Lower leg skin (tissue), 4 donors: ENCODE measurements at regions not wholly inside any gene's neighbourhood (a gene's known extent, or its start where the extent isn't known, plus 50 kb on each side); places are given as distances from the start of the nearest gene placed in this dataset.

Experiments
- DNase-seq, 2 donors: peaks; one replicate each; pipeline ENCODE4 v3.0.0-alpha.2; 2019; ENCODE audit warnings: low spot score in 2 of 2
- H3K4me3 ChIP-seq: fragments of 200-600 bp; sonication (generic); 2 replicates; pipeline ENCODE4 v1.5.1; 2017; ENCODE audit warnings: mild to moderate bottlenecking, low read depth; ENCODE audit not compliant: poor library complexity, severe bottlenecking
- CTCF ChIP-seq, 3 donors: fragments of 450-650 bp; IDR thresholded peaks; one replicate each; pipeline ENCODE4 v1.5.1; 2016; ENCODE audit warnings: antibody characterized with exemption in 3 of 3, mild to moderate bottlenecking in 3 of 3, moderate library complexity in 2 of 3
- POLR2A ChIP-seq, 2 donors: fragments of 450-650 bp; IDR thresholded peaks; one replicate each; pipeline ENCODE4 v1.6.1; 2016 to 2017; ENCODE audit warnings: antibody characterized with exemption in 2 of 2, mild to moderate bottlenecking in 1 of 2, moderate library complexity in 1 of 2
- WGBS, 2 donors: methylation state at CpG; one replicate each; pipeline ENCODE4 v1.1.5; 2018; 5-methylcytosine and 5-hydroxymethylcytosine counted together
- intact Hi-C: fragments of 100-400 bp; cut with DNase I; formaldehyde crosslinking; loops from one replicate; pipeline ENCODE4 v1.15.0; 2023; ENCODE audit warnings: low total_unique reads

DNA sequence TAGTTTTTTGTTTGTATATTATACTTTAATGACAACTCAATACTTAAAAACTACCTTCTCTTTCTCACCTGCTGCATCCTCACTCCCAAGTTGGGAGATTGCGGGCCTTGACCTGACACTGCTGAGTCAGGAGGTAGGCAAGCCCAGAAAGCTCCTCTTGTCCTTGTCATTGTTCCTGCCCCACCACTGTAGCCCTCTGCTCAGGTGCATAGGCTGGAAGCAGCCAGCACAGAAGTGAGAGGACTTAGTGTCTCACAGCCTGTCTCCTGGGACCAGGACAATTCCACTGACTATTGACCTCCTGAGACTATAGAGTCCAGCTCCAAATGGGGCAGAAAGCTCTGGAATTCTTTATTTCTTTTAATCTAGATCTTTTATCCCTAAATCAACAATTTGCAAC is 123.5 kb upstream of the NDP start:
- H3K4me3 ChIP-seq: no peak overlapping the region
- WGBS, 2 donors: 94 to 100% methylated on average over 1 of the region's 1 CpG
- TF ChIP-seq CTCF (IDR thresholded peaks at IDR 0.05) (no peak), POLR2A (IDR thresholded peaks at IDR 0.05) (no peak)
- no peak for DNase-seq
- intact Hi-C loops: no loop called here

DNA sequence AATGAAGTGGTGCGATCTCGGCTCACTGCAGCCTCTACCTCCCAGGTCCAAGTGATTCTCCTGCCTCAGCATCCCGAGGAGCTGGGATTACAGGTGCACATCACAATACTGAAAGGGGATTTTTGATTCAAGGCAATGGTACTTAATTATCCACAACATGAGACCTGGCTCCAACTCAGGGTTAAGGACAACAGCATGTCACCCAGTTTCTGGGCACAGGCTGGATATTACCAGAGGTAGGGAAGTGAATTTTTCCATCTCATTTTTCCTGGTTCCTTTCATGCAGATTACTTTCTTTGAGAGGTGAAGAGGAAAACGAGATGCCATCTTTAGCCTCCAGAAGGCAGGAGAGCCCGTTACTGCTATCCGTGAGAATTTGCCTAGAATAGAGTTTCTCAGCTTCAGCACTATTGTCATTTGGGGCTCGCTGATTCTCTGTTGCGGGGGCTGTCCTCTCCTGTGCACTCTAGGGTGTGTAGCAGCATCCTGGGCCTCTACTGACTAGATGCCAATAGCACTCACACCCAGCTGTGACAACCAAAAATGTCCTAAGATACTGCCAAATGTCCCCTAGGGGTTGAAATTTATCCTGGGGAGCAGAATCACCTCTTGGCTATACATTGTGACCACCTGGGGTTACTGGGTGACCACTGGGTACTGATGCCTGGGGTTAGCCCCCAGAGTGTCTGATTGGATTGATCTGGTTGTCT is 121.8 kb upstream of the NDP start:
- no peak for DNase-seq
- intact Hi-C loops: no loop called here
- TF ChIP-seq CTCF (IDR thresholded peaks at IDR 0.05) (no peak), POLR2A (IDR thresholded peaks at IDR 0.05) (no peak)
- no peak overlapping the region for H3K4me3 ChIP-seq
- WGBS, 2 donors: 78 to 92% methylated on average over 7 to 8 of the region's 8 CpGs

DNA sequence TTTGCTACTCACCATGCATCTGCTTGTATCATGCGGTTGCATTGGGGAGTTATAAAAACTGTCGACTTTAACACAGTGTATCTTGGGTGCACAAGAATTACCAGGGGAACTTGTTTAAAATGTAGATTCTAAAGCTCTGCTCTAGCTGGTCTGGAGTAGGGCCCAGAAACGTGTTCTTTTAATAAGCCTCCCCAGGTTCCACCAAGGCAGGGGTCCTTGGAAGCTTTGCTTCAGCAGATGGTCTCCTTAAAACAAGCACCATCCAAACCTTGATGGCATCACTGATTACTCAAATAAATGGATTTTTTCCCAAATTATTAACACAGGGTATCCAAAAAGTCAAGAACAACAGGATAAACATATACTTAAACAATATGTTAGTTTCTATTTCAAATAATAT is 120.2 kb upstream of the NDP start:
- 76 to 84% methylated on average over 3 of the region's 3 CpGs for WGBS, 2 donors
- H3K4me3 ChIP-seq: no peak overlapping the region
- DNase-seq: no peak
- TF ChIP-seq CTCF (IDR thresholded peaks at IDR 0.05) (no peak), POLR2A (IDR thresholded peaks at IDR 0.05) (no peak)
- intact Hi-C loops: no loop called here

DNA sequence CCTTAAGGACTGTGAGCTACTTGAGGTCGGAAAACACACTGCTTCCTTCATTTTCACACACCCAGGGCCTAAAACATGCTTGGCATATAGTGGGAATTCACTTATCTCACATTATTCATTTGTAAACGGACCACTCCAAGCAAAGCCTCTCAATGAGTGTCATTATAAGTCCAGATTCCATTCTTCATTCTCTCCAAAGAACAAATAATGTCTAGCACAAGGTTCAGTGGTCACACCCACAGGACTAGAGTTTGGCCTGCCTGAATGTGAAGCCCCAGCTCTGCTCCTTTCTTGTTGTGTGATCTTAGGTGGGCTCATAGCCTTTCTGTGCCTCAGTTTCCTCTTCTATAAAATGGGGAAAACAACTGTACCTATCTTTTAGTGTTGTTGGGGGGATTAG is 119.6 kb upstream of the NDP start:
- no peak for TF ChIP-seq CTCF (IDR thresholded peaks at IDR 0.05)
- no peak for TF ChIP-seq POLR2A (IDR thresholded peaks at IDR 0.05)
- 57 to 74% methylated on average over 2 of the region's 2 CpGs for WGBS, 2 donors
- no peak for DNase-seq
- H3K4me3 ChIP-seq: no peak overlapping the region
- intact Hi-C loops: no loop called here

DNA sequence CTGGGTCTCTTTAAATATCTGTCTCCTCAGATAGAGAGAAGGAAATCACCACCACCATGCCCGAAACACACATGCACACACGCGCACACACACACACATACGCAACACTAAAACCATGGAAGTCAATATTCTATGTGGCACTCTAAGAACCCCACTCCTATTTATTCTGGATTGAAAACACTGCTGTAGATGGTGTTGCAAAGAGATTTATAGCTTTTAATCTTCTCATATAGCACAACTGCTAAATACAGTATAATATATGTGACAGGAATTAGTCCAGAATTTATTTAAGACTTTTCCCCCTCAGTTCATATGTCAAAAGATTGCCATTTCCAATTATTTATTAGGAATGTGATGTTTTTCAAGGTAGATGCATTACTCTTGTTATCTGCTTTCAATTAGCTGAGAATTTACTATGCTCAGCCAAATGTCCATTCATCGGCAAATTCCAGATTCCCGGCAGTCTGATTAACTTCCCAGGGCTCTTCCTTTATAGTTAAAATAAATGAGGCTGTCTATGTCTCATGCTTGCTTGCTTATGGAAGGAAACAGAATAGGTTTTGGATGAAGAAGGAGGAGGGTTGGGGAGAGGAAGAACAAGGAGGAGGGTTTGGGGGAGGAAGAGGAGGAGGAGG is 115.4 kb upstream of the NDP start:
- WGBS, 2 donors: 83 to 90% methylated on average over 6 of the region's 6 CpGs
- intact Hi-C loops: no loop called here
- DNase-seq: no peak
- H3K4me3 ChIP-seq: no peak overlapping the region
- TF ChIP-seq POLR2A (IDR thresholded peaks at IDR 0.05) (no peak), CTCF (IDR thresholded peaks at IDR 0.05) (no peak)
